Stimulated activated CD4-positive, alpha-beta T cell treated with anti-CD3 and anti-CD28 coated beads, Interleukin-1b, Interleukin-23, amount 100 ng/mL, for 48 hours (primary cell): ENCODE measurements at regions not wholly inside any gene's neighbourhood (a gene's known extent, or its start where the extent isn't known, plus 50 kb on each side); places are given as distances from the start of the nearest gene placed in this dataset.

Source experiments
- DNase-seq: peaks from one replicate; pipeline ENCODE4 v3.0.0-alpha.2; 2020

- no peak for DNase-seq
Observed at GRCh38 chr1:208552928-208553327, 308.7 kb upstream of the PLXNA2 start.

- DNase-seq: no peak
Observed at GRCh38 chr1:208556461-208556860, 312.3 kb upstream of the PLXNA2 start.

DNA sequence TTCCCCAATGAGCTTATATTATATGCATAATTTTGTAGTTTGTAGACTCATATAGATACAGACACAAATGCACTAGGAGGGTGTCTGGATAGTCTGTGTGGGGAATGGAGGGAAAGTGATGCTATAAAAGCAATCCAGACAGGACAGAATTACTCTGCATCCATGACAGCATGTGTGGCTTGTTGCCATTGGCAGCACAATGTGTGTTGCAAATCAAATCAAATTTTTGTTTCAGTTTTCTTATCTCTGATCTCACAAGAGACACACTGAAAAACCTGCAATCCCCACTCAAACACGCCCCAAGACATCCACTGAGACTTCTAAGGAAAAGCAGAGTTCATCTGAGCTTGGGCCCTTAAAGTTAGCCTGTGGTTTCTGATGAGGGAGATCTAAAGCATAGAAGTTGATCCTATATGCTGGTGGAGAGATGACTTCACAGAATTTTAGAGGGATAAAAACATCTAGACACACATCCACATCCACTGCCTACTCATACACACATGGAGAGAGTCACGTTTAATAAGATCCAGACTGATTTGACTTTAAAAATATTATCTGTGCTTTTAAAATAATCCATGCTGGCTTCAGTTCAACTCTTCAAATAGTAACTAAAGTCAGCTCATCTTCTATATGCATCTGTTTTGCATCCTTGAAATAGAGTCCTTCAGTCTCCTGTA, 313.0 kb upstream of the PLXNA2 start:
- DNase-seq: no peak

DNA sequence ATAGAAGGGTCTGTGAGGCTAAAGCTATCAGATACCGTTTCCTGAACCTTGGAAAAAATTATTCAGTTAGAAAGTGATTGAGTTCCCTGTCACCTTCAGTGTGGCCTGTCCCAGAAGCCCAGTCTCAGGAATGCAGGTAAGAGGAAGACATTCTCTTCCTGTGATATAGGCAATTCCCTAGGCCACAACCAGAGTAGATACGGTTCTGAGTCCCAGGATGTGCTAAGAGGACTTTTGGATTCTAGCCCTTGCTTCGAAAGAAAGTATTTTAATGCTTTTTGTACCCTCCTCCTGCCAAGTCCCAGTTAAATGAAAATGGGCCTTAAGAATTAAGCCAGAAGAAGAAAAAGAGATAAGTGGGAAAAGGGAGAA, 313.5 kb upstream of the PLXNA2 start:
- no peak for DNase-seq

GRCh38 chr1:208559597-208560329, 315.6 kb upstream of the PLXNA2 start:
- no peak for DNase-seq

DNA sequence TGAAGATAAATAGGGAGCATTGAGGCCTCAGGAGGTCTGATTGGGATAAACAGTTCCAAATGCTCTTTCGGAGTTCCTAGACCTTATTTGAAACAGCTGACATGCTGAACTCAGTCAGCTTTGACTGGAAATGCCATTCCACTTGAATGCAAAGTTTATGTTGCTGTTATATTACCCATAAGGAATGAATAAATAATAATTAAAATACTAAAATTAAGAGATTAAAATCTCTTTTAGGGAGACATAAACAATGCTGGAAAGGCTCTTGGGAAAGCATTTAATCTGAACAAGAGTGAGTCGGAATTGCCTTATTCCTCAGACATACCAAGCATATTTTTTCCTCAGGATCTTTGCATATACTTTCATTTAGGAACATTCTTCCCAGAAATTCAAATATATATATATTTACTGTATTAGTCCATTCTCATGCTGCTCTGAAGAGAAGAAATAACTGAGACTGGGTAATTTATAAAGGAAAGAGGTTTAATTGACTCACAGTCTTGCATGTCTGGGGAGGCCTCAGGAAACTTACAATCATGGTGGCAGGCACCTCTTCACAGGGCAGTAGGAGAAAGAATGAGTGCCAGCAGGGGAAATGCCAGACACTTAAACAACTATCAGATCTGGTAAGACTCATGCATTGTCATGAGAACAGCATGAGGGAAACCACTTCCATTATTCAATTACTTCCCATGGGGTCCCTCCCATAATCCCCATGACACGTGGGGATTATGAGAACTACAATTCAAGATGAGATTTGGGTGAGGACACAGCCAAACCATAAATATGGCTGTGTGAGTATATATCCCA, 318.2 kb upstream of the PLXNA2 start:
- DNase-seq: no peak

DNA sequence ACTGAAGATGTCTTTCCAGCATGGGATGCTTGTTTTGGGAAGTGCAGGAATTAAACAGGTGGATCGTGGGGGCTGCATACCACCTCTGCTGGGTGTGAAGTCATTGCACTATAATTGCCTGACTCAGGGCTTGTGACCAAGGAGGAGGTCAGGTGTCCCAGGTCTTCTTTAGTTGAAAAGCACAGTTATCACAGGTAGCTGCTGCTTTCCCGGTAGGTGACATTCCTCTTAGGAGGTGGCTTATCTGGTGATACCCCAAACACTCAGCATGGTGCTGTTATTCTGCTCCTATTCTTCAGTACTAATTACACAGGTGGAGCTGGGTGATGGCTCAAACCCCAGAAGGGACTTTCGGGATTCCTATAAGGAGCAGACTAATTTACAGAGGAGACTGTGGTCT, 320.3 kb upstream of the PLXNA2 start:
- no peak for DNase-seq

DNA sequence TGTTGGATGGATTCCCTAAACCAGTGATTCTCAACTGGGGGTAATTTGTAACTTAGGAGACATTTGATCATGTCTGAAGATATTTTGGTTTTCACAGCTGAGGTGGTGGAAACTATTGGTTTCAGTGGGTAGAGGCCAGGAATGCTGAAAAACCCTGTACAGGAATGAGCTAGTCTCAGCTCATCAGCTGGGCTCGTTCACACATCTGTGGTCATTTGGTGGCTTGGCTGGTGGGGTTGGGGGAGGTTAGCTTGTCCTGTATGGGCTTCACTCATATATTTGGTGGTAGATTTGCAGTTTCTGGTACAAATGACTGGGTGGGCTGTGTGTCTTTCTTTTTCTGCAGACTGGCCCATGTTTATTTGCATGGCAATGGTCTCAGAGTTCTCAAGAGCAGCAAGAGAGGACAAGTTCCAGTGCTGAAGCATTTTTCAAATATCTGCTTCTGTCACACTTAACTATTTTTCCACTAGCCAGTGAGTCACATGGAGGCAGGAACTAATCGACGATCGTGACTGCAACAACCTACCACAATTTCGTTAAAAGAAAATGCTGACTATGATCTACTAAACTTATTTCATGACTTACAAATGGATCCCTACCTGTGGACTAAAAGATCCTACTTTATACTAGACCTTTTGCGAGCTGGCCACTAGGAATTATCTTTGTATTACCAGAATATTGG, 321.7 kb upstream of the PLXNA2 start:
- no peak for DNase-seq

DNA sequence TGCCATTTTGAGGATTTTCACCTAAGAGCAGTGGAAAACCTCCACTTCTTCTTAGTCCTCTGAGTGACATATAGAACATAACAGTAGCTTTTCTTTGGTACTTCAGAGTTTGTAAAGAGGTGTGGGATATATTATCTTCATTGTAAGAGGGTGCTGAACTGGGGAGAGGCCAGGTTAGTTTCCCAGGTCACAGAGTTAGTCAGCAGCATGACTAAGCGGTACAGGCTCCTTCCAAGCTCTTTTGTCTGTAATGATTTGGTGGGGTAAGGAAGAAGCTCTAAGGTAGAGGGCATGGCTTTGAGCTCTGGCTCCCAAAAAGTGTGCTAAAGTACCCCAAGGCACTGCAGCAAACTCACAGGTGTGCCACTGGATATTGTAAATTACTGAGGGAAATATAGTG, 325.0 kb upstream of the PLXNA2 start:
- DNase-seq: no peak

DNA sequence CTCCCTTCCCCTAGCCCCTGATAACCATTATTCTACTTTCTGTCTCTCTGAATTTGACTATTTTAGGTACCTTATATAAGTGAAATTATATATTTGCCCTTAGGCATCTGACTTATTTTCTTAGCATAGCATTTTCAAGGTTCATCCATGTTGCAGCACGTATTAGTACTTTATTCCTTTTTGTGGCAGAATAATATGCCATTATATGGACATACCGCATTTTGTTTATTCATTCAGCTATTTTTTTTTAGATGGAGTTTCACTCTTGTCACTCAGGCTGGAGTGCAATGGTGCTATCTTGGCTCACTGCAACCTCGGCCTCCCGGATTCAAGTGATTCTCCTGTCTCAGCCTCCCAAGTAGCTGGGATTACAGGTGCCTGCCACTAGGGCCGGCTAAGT, 326.2 kb upstream of the PLXNA2 start:
- no peak for DNase-seq

DNA sequence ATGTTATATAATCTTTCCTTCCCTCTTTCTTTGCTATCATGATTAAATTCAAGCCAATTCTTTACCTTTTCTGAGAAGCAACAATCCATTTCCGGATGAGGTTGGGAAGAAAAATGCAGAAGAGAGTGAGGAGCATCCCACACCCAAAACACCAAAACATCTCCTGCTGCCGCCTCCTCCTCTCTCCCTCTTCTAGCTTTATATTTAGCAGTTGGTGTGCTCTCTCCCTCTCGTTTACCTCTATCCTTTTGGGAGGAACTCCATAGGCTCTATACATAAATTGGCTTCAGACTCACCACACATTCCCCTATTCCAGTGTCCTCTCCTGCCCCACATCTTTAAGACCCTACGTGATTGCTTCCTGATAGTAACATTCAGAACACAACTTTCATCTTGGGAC, 332.2 kb upstream of the PLXNA2 start:
- no peak for DNase-seq

- DNase-seq: no peak
Observed at GRCh38 chr1:208577381-208577905, 333.3 kb upstream of the PLXNA2 start.

DNA sequence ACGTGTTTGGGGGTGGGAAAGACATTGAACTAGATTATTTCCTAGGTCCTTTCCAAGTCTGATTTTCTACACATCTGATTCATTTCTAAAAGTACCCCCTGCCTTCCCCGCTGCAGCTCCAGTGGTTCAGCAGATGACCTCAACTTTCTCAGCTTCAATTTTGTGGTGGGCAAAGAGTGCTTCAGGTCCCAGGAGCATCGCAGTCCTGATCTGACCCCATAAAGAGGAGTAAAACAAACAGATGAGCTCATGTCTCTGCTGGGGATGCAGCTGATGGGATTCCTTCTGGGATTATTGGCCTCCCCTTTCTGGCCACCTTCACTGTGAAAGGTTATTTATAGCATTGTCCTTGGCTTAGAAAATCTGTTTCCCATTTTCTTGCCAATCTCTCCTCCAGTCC, 337.0 kb upstream of the PLXNA2 start:
- DNase-seq: no peak

GRCh38 chr1:208581667-208582066, 337.5 kb upstream of the PLXNA2 start:
- DNase-seq: no peak

GRCh38 chr1:208584167-208584755, 340.1 kb upstream of the PLXNA2 start:
- DNase-seq: no peak

GRCh38 chr1:208587110-208587509, 342.9 kb upstream of the PLXNA2 start:
- no peak for DNase-seq

DNA sequence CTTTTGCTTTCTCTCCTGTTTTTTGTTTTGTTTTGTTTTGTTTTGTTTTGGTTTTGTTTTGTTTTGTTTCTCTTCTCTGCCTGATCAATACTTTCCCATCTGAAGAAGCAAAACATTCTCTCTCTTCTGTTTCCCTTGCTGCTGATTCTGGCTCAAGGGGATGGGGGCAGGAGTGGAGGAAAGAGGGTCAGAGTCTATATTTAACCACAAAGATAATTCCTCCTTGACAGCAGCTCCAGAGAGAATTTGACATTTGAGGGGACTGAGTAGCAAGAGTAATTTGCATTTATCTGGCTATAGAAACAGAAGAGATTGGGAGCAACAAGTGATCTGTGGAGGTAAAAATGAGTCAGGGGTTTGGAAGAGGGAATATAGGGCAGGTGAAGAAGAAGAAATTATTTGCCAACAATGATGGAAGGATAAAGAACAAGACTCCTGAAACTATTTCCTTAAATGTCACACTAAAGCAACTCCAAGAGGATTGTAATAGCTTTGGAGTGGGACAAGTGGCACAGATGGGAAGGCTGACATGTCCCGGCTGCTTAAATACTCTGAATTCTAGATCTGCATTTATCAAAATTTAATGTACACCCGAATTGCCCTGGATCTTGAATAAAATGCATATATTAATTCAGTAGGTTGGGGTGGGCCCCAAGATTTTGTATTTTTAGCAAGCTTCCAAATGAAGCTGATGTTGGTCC, 349.3 kb upstream of the PLXNA2 start:
- no peak for DNase-seq

- DNase-seq: no peak
Observed at GRCh38 chr1:208595236-208595635, 351.1 kb upstream of the PLXNA2 start.

GRCh38 chr1:208595745-208596144, 351.6 kb upstream of the PLXNA2 start:
- no peak for DNase-seq

- no peak for DNase-seq
Observed at GRCh38 chr1:208597571-208597970, 353.4 kb upstream of the PLXNA2 start.

DNA sequence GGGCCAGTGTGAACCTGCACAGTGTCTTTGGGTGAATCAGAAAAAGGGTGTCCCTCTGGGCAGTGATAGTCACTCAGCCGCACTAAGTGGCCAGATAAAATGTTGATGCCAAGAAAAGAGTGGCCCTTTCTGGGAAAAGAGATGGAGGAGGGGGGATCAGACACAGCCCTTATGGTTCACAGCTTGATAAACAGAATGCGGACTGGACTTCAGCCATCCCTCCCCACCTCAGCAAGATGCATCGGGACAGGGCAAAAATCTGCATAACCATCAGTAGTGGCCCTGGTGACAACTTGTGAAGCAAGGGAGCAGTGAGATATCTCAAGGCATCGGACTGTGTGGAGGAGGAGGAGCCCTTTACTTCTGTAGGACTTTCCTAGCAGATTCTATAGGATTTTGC, 353.8 kb upstream of the PLXNA2 start:
- DNase-seq: no peak

DNA sequence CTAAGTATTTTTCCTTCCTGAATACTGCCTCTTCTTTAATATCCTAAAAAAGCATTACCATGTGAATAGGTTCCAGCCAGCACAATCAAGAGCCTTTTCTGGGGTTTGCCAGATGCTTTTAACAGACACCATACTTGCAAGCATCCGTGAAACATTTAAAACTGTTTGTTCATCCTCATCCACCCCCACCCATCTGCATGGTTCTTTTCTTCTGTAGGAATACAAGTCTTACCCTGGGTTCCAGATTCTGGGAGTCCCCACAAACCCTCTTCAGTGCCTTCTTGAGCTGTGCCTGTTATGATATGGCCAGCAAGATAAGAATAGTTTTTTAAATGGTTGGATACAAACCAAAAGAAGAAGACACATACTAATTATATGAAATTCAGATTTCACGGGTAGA, 354.9 kb upstream of the PLXNA2 start:
- no peak for DNase-seq
